Astrocyte of the cerebellum (primary cell): ENCODE measurements at regions not wholly inside any gene's neighbourhood (a gene's known extent, or its start where the extent isn't known, plus 50 kb on each side); places are given as distances from the start of the nearest gene placed in this dataset.

Experiments used
- DNase-seq: peaks from one replicate; pipeline ENCODE4 v3.0.0-alpha.2; 2011; ENCODE audit warnings: low read depth
- H3K4me3 ChIP-seq: 2 replicates; pipeline ENCODE4 v1.5.1; 2011; ENCODE audit warnings: mild to moderate bottlenecking, low read depth, low read length, moderate library complexity
- CTCF ChIP-seq: IDR thresholded peaks from 2 replicates; pipeline ENCODE4 v1.5.1; 2012; ENCODE audit warnings: low read length, low read depth, moderate library complexity, mild to moderate bottlenecking; ENCODE audit errors: missing control alignments
- in situ Hi-C: cut with HindIII; loops from 2 replicates; pipeline ENCODE4 v1.10.0; 2017; ENCODE audit warnings: low sequenced_read_pairs

GRCh38 chr13:81142306-81142999 is 801.5 kb upstream of the SPRY2 start:
- H3K4me3 ChIP-seq = no peak overlapping the region
- DNase-seq = no peak
- no peak for TF ChIP-seq CTCF
- in situ Hi-C loops = no loop called here

GRCh38 chr13:81140675-81141074 is 799.7 kb upstream of the SPRY2 start:
- no peak overlapping the region for H3K4me3 ChIP-seq
- TF ChIP-seq CTCF = no peak
- no peak for DNase-seq
- in situ Hi-C loops = no loop called here

- in situ Hi-C loops = no loop called here
- DNase-seq = no peak
- TF ChIP-seq CTCF = no peak
- H3K4me3 ChIP-seq = no peak overlapping the region
These were observed 799.1 kb upstream of the SPRY2 start for GRCh38 chr13:81139987-81140386.

- DNase-seq = no peak
- in situ Hi-C loops = no loop called here
- TF ChIP-seq CTCF = no peak
- H3K4me3 ChIP-seq = no peak overlapping the region
These were observed 797.5 kb upstream of the SPRY2 start for GRCh38 chr13:81138353-81138980.

- no peak for TF ChIP-seq CTCF
- no peak overlapping the region for H3K4me3 ChIP-seq
- DNase-seq = peak; percentile 53
- in situ Hi-C loops = no loop called here
These were observed 792.1 kb upstream of the SPRY2 start for GRCh38 chr13:81133066-81133465.

GRCh38 chr13:81117416-81117815 is 776.5 kb upstream of the SPRY2 start:
- in situ Hi-C loops = no loop called here
- no peak for DNase-seq
- no peak overlapping the region for H3K4me3 ChIP-seq
- no peak for TF ChIP-seq CTCF
